CD8-positive, alpha-beta memory T cell (primary cell): ENCODE measurements at regions not wholly inside any gene's neighbourhood (a gene's known extent, or its start where the extent isn't known, plus 50 kb on each side); places are given as distances from the start of the nearest gene placed in this dataset.

Source experiments
- CTCF ChIA-PET: fragments of 350-600 bp; sonication (Branson Sonifier 250); formaldehyde crosslinking; loops from one replicate; lab custom pipeline; 2021; ENCODE audit warnings: antibody characterized with exemption; lab: Charles Lee
- POLR2A ChIA-PET: fragments of 350-600 bp; sonication (Branson Sonifier 250); formaldehyde crosslinking; loops from one replicate; lab custom pipeline; 2021; ENCODE audit warnings: antibody characterized with exemption; lab: Charles Lee
- DNase-seq, 5 donors: peaks; one replicate each; pipeline versions ENCODE4 v3.0.0 to v3.0.0-alpha.2; 2020 to 2022; ENCODE audit warnings: mixed read lengths in 1 of 5
- H3K27ac ChIP-seq: one replicate; pipeline ENCODE4 v1.7.0; 2013; ENCODE audit warnings: low read depth, mild to moderate bottlenecking, low read length, moderate library complexity
- H3K27me3 ChIP-seq: 2 replicates; pipeline ENCODE4 v1.7.0; 2013; ENCODE audit warnings: low read length, mild to moderate bottlenecking; ENCODE audit not compliant: insufficient read depth, poor library complexity, severe bottlenecking
- H3K36me3 ChIP-seq: 2 replicates; pipeline ENCODE4 v1.7.0; 2013; ENCODE audit warnings: mild to moderate bottlenecking, low read length, moderate library complexity; ENCODE audit not compliant: insufficient read depth
- H3K4me1 ChIP-seq: 2 replicates; pipeline ENCODE4 v1.7.0; 2013; ENCODE audit warnings: mild to moderate bottlenecking, low read length, moderate library complexity; ENCODE audit not compliant: insufficient read depth
- H3K4me3 ChIP-seq: 2 replicates; pipeline ENCODE4 v1.7.0; 2013; ENCODE audit warnings: mild to moderate bottlenecking, low read length
- H3K9me3 ChIP-seq: 2 replicates; pipeline ENCODE4 v1.7.0; 2013; ENCODE audit warnings: mild to moderate bottlenecking, low read length
- H3K27ac Mint-ChIP-seq, 8 donors: one replicate each; pipeline ENCODE4 v1.8.0; 2020 to 2021; ENCODE audit warnings: mixed read lengths in 8 of 8, mild to moderate bottlenecking in 6 of 8, inconsistent platforms in 3 of 8, moderate library complexity in 3 of 8
- H3K27me3 Mint-ChIP-seq, 2 donors: one replicate each; pipeline ENCODE4 v1.8.0; 2020 to 2021; ENCODE audit warnings: mixed read lengths in 2 of 2, mild to moderate bottlenecking in 1 of 2, moderate library complexity in 1 of 2
- H3K36me3 Mint-ChIP-seq, 3 donors: one replicate each; pipeline ENCODE4 v1.8.0; 2020 to 2021; ENCODE audit warnings: mixed read lengths in 3 of 3, inconsistent platforms in 1 of 3, mild to moderate bottlenecking in 1 of 3
- H3K4me1 Mint-ChIP-seq, 3 donors: one replicate each; pipeline ENCODE4 v1.8.0; 2020 to 2021; ENCODE audit warnings: mixed read lengths in 3 of 3, inconsistent platforms in 1 of 3, mild to moderate bottlenecking in 1 of 3
- H3K4me3 Mint-ChIP-seq, 7 donors: one replicate each; pipeline ENCODE4 v1.8.0; 2020 to 2021; ENCODE audit warnings: mixed read lengths in 7 of 7, mild to moderate bottlenecking in 6 of 7, moderate library complexity in 4 of 7, inconsistent platforms in 2 of 7
- H3K9me3 Mint-ChIP-seq, 5 donors: one replicate each; pipeline ENCODE4 v1.8.0; 2020 to 2022; ENCODE audit warnings: mixed read lengths in 5 of 5, mild to moderate bottlenecking in 3 of 5, moderate library complexity in 2 of 5, inconsistent platforms in 1 of 5

- no peaks in the 10 kb centered on the region for H3K27me3 Mint-ChIP-seq
- no peak for DNase-seq
- H3K4me3 Mint-ChIP-seq = no peak overlapping the region
- Histone ChIP-seq H3K4me1 (no peaks in the 10 kb centered on the region), H3K9me3 (no peaks in the 10 kb centered on the region), H3K27me3 (no peaks in the 10 kb centered on the region), H3K27ac (no peak overlapping the region), H3K36me3 (no peaks in the 10 kb centered on the region), H3K4me3 (no peak overlapping the region)
- no peaks in the 10 kb centered on the region for H3K36me3 Mint-ChIP-seq
- H3K27ac Mint-ChIP-seq = no peak overlapping the region
- H3K9me3 Mint-ChIP-seq = peaks cover 0 to 2% (median under 1%) of the 10 kb centered on the region in 5 donors
- ChIA-PET CTCF (no interaction called here), POLR2A (no interaction called here)
- no peaks in the 10 kb centered on the region for H3K4me1 Mint-ChIP-seq
Measured at GRCh38 chr21:26732432-26733221, 112.6 kb downstream of the ADAMTS1 start.

DNA sequence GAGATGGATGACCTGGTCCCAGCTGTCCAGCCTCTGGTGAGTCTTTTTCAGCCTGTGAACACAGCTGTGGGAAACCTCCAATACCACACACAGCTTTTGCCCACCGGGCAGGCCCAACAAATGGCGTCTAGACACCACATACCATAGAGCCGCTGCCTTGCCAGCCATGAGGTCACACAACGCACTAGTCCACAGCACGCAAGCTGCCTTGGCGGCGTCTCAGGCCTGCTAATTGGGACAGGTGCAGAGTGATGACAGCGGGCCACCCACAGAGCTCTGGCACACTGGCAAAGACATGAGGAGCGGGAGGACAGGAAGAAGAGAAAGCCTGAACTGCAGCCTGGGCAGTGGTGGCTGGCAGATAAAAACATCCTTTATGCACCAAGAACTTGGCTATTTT lies 125.5 kb downstream of the ADAMTS1 start:
- no peak overlapping the region for H3K27ac ChIP-seq
- no peaks in the 10 kb centered on the region for H3K27me3 ChIP-seq
- no peak for DNase-seq
- H3K4me3 ChIP-seq = no peak overlapping the region
- Mint-ChIP-seq H3K9me3 (peaks cover 0 to 4% (median 0%) of the 10 kb centered on the region in 5 donors), H3K27me3 (peaks cover under 1 to 5% of the 10 kb centered on the region in 2 donors), H3K27ac (no peak overlapping the region), H3K36me3 (no peaks in the 10 kb centered on the region), H3K4me1 (no peaks in the 10 kb centered on the region), H3K4me3 (no peak overlapping the region)
- no peaks in the 10 kb centered on the region for H3K4me1 ChIP-seq
- POLR2A ChIA-PET = no interaction called here
- CTCF ChIA-PET = no interaction called here
- no peaks in the 10 kb centered on the region for H3K9me3 ChIP-seq
- H3K36me3 ChIP-seq = no peaks in the 10 kb centered on the region

DNA sequence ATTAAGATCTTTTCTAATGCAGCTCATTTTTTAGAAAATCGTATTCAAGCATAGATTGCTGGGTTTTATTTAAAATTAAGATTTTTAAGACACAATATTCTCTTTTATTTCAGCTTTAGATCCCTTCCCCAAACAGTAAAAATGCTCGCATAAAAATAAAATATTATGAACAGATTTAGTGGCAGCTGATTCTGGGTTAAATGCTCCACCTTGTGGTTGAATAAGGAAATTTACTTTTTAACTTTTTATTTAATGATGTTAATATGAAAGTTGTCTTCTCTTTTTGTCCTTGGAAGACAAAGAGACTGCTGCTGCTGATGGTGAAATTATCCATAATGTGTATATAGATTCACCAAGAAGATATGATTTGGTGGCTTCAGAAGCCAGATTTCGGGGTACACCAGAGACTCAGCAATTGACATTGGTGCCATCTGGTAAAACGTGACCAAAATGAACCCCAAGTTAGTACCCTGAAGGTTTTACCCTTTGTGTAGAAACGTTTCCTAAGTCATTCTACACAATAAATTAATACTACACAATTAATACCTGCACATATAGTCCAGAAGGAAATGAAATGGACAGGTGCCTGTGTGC lies 128.0 kb downstream of the ADAMTS1 start:
- Histone ChIP-seq H3K27me3 (no peaks in the 10 kb centered on the region), H3K4me1 (no peaks in the 10 kb centered on the region), H3K27ac (no peak overlapping the region), H3K36me3 (no peaks in the 10 kb centered on the region), H3K9me3 (no peaks in the 10 kb centered on the region), H3K4me3 (no peak overlapping the region)
- H3K36me3 Mint-ChIP-seq = no peaks in the 10 kb centered on the region
- H3K4me3 Mint-ChIP-seq = no peak overlapping the region
- ChIA-PET CTCF (no interaction called here), POLR2A (no interaction called here)
- DNase-seq = no peak
- H3K27ac Mint-ChIP-seq = no peak overlapping the region
- peaks cover 0 to 4% (median 0%) of the 10 kb centered on the region in 5 donors for H3K9me3 Mint-ChIP-seq
- H3K27me3 Mint-ChIP-seq = peaks cover 4 to 10% of the 10 kb centered on the region in 2 donors
- no peaks in the 10 kb centered on the region for H3K4me1 Mint-ChIP-seq

DNA sequence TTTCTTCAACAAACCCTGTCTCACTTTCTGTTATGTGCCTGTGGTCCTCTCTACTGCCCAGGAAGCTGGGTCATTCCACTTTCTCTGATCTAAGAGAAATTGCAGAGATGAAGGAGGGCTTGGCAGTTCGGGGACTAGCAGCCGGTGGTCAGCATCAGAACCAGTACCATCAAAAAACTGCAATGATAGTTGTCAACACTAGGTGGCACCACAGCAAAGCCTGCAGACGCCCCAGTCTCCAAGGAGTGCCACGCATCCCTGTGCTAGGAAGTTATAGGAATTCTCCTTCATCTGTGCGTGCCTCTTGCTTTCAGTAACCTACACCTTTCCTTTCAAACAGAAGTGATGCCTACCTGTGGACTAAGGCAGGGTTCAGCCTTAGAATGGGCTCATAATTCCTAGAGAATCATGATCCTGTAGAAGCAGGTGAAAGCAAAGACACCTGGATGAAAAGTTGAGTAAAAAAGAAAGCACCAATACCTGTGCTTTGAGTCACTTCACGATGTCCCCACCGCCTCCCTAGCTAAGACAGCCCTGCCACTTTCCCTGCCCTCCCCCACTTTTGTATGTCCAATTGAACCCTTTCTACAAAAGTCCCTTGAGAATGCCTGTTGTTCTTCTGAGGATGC lies 129.2 kb downstream of the ADAMTS1 start:
- H3K4me3 ChIP-seq = no peak overlapping the region
- no peak overlapping the region for H3K27ac ChIP-seq
- no peaks in the 10 kb centered on the region for H3K4me1 ChIP-seq
- Mint-ChIP-seq H3K4me1 (no peaks in the 10 kb centered on the region), H3K27me3 (peaks cover 4 to 10% of the 10 kb centered on the region in 2 donors), H3K9me3 (peaks cover 0 to 4% (median 0%) of the 10 kb centered on the region in 5 donors), H3K4me3 (no peak overlapping the region), H3K27ac (no peak overlapping the region), H3K36me3 (no peaks in the 10 kb centered on the region)
- H3K36me3 ChIP-seq = no peaks in the 10 kb centered on the region
- no peaks in the 10 kb centered on the region for H3K9me3 ChIP-seq
- no peak for DNase-seq
- no peaks in the 10 kb centered on the region for H3K27me3 ChIP-seq
- CTCF ChIA-PET = no interaction called here
- POLR2A ChIA-PET = no interaction called here

DNA sequence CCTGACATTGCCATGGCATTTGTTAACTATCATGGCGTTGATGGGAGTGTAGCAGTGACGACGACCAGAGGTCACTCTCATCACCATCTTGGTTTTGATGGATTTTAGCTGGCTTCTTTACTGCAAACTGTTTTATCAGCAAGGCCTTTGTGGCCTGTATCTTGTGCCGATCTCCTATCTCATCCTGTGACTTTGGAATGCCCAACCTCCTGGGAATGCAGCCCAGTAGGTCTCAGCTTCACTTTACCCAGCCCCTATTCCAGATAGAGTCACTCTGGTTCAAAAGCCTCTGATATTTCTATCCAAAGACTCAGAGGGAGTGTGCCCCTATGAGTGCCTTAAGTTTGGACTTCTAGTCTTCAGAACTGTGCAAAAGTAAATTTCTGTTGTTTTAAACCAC lies 130.1 kb downstream of the ADAMTS1 start:
- no peak overlapping the region for H3K4me3 ChIP-seq
- no peak for DNase-seq
- H3K27ac ChIP-seq = no peak overlapping the region
- no peaks in the 10 kb centered on the region for H3K36me3 ChIP-seq
- H3K4me1 Mint-ChIP-seq = no peaks in the 10 kb centered on the region
- H3K27me3 ChIP-seq = no peaks in the 10 kb centered on the region
- no peak overlapping the region for H3K27ac Mint-ChIP-seq
- no peaks in the 10 kb centered on the region for H3K9me3 ChIP-seq
- peaks cover 4 to 10% of the 10 kb centered on the region in 2 donors for H3K27me3 Mint-ChIP-seq
- no peaks in the 10 kb centered on the region for H3K4me1 ChIP-seq
- no peaks in the 10 kb centered on the region for H3K36me3 Mint-ChIP-seq
- H3K4me3 Mint-ChIP-seq = no peak overlapping the region
- CTCF ChIA-PET = no interaction called here
- POLR2A ChIA-PET = no interaction called here
- peaks cover 0 to 4% (median 0%) of the 10 kb centered on the region in 5 donors for H3K9me3 Mint-ChIP-seq

GRCh38 chr21:26710155-26710554 lies 135.1 kb downstream of the ADAMTS1 start:
- peaks cover 4 to 9% of the 10 kb centered on the region in 2 donors for H3K27me3 Mint-ChIP-seq
- POLR2A ChIA-PET = no interaction called here
- Histone ChIP-seq H3K9me3 (no peaks in the 10 kb centered on the region), H3K4me1 (no peaks in the 10 kb centered on the region), H3K36me3 (no peaks in the 10 kb centered on the region), H3K27ac (no peak overlapping the region), H3K27me3 (no peaks in the 10 kb centered on the region), H3K4me3 (no peak overlapping the region)
- H3K4me1 Mint-ChIP-seq = no peaks in the 10 kb centered on the region
- H3K4me3 Mint-ChIP-seq = no peak overlapping the region
- DNase-seq = no peak
- no peaks in the 10 kb centered on the region for H3K9me3 Mint-ChIP-seq
- H3K27ac Mint-ChIP-seq = no peak overlapping the region
- H3K36me3 Mint-ChIP-seq = no peaks in the 10 kb centered on the region
- CTCF ChIA-PET = no interaction called here

DNA sequence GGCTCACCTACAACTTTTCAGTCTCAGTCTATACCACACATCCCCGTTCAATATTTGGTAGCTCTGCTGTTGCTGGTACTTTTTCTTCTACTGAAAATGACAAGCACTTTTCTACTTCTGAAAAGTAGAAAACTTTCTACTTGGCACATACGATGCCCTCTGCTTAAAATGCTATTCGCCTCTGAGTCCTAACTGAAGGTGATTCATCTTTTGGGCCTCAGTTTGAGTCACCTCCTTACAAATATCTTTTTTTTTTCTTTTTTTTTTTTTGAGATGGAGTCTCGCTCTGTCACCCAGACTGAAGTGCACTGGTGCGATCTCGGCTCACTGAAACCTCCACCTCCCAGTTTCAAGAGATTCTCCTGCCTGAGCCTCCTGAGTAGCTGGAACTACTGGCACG lies 136.0 kb upstream of the CYYR1 start:
- ChIA-PET POLR2A (no interaction called here), CTCF (no interaction called here)
- no peak for DNase-seq
- Histone ChIP-seq H3K9me3 (no peaks in the 10 kb centered on the region), H3K27ac (no peak overlapping the region), H3K27me3 (no peaks in the 10 kb centered on the region), H3K4me1 (no peaks in the 10 kb centered on the region), H3K4me3 (no peak overlapping the region), H3K36me3 (no peaks in the 10 kb centered on the region)
- H3K4me3 Mint-ChIP-seq = no peak overlapping the region
- H3K4me1 Mint-ChIP-seq = no peaks in the 10 kb centered on the region
- H3K27ac Mint-ChIP-seq = no peak overlapping the region
- no peaks in the 10 kb centered on the region for H3K9me3 Mint-ChIP-seq
- peaks cover 0 to 5% of the 10 kb centered on the region in 2 donors for H3K27me3 Mint-ChIP-seq
- H3K36me3 Mint-ChIP-seq = no peaks in the 10 kb centered on the region

DNA sequence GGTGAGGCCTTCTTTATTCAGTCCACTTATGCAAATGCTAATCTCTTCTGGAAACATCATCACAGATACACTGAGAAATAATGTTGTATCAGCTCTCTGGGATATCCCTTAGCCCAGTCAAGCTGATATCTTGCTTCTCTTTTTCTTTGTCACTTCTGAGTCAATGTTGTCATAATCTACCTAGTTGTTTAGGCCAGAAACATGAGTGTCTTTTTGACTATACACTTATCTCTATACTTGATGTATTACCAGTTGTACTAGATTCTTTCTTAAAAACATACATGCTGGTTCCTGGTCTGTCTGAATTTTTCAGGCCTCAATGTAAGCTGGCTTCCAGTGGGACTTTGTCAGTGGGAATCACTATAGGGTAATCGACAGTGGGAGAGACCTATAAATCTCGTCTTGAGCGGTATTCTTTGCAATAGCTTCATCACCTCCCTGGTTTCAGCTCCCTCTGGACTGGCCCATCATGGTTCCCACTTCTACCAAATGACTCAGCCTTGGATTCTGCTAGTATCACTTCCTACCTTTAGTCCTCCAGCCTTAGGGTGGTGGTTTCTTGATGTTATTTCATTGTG lies 135.2 kb upstream of the CYYR1 start:
- no peaks in the 10 kb centered on the region for H3K36me3 ChIP-seq
- DNase-seq = no peak
- Mint-ChIP-seq H3K4me3 (no peak overlapping the region), H3K36me3 (no peaks in the 10 kb centered on the region), H3K4me1 (no peaks in the 10 kb centered on the region), H3K9me3 (no peaks in the 10 kb centered on the region), H3K27me3 (peaks cover 0 to 3% of the 10 kb centered on the region in 2 donors), H3K27ac (no peak overlapping the region)
- no peaks in the 10 kb centered on the region for H3K4me1 ChIP-seq
- CTCF ChIA-PET = interaction anchor here (1.3 kb wide), 1 partner anchor 15 kb away, joined by 4 read pairs; no protein-coding TSS in a partner anchor
- no peaks in the 10 kb centered on the region for H3K27me3 ChIP-seq
- POLR2A ChIA-PET = no interaction called here
- no peak overlapping the region for H3K27ac ChIP-seq
- H3K4me3 ChIP-seq = no peak overlapping the region
- no peaks in the 10 kb centered on the region for H3K9me3 ChIP-seq
